ENCODE measurements at regions not wholly inside any gene's neighbourhood (a gene's known extent, or its start where the extent isn't known, plus 50 kb on each side); places are given as distances from the start of the nearest gene placed in this dataset.

DNA sequence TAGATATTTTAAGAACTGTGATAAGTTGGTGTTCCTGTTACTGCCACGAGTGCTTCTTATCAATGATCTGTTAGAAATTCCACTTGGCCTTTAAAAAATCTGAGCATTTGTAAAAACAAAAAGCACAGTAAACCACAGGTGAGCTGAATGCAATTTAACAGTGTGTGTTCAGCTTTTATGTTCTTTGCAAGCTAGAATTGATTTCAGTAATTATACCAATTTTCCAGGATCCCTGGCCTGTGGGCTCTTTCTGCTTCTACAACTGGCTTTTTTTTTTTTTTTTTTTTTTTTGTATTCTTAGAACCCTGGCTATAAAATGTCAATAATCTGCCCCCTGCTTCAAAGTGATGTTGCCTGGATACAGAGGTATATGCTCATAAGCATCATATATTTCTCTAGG, 548.5 kb upstream of the SLC8A1 start:
- TF ChIP-seq TAF1 (IDR thresholded peaks at IDR 0.05; ENCODE audit: borderline replicate concordance, insufficient read depth, low read length) (no peak), POLR2AphosphoS5 (IDR thresholded peaks at IDR 0.05; ENCODE audit: low read depth, low read length) (no peak)
